ENCODE measurements at regions not wholly inside any gene's neighbourhood (a gene's known extent, or its start where the extent isn't known, plus 50 kb on each side); places are given as distances from the start of the nearest gene placed in this dataset.

DNA sequence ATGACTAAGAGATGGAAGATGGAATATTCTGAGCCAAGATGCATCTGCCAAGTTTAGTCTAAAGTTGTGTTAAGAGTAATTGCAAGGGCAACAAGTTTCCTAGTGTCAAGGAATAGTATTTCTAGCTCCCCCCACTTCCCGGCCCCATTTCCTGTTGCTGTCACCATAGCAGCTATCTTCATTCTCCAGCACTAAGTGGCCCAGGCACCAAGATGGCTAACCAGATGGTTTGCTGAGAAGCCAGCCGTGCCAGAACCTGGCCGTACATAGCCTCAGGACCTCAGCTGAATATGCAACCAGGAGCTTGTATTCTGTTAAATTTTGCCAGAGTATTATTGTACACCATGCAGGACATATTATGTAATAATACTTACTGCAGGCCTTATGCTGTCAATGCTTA is 108.8 kb upstream of the UMPS start:
- Histone ChIP-seq H3K79me2 (ENCODE audit: control insufficient read depth in 1 of 2, insufficient read depth in 2 of 2, low read length in 2 of 2) (no peaks in the 10 kb centered on the region), H3K4me1 (replicated peaks in 1 of 4; ENCODE audit: control insufficient read depth in 3 of 4, insufficient read depth in 4 of 4, low read length in 3 of 4) (no peaks in the 10 kb centered on the region), H2BK5ac (ENCODE audit: low read depth, low read length) (no peak overlapping the region), H3K23me2 (ENCODE audit: low read depth, low read length) (no peaks in the 10 kb centered on the region), H4K91ac (replicated peaks; ENCODE audit: insufficient read length, low read length) (no peak overlapping the region), H3K27me3 (replicated peaks in 1 of 4; ENCODE audit: control insufficient read depth in 3 of 4, extremely low read depth in 1 of 4, insufficient read depth in 3 of 4, low read length in 3 of 4) (no peaks in the 10 kb centered on the region), H3K56ac (replicated peaks; ENCODE audit: insufficient read length, low read depth, low read length) (no peak overlapping the region), H3K4me2 (ENCODE audit: insufficient read depth in 1 of 2, low read depth in 2 of 2, low read length in 2 of 2) (no peak overlapping the region), H3K18ac (ENCODE audit: extremely low read depth, low read length) (no peak overlapping the region), H2BK12ac (ENCODE audit: low read depth, low read length) (no peak overlapping the region), H3K4ac (replicated peaks; ENCODE audit: insufficient read length, low read depth, low read length) (no peak overlapping the region), H2BK20ac (ENCODE audit: low read length) (no peak overlapping the region), H3K23ac (ENCODE audit: insufficient read length) (no peak overlapping the region), H2AFZ (ENCODE audit: low read length) (no peak overlapping the region), H3K27ac (ENCODE audit: low read depth, low read length) (no peak overlapping the region), H3K14ac (ENCODE audit: insufficient read length) (no peak overlapping the region), H3K9me3 (ENCODE audit: insufficient read depth in 2 of 2, low read depth in 1 of 2, low read length in 1 of 2) (no peaks in the 10 kb centered on the region), H2BK120ac (replicated peaks; ENCODE audit: low read depth, low read length) (no peak overlapping the region), H2AK5ac (ENCODE audit: low read depth, low read length) (no peak overlapping the region), H3K4me3 (ENCODE audit: extremely low read depth in 1 of 4, insufficient read depth in 2 of 4, low read depth in 3 of 4, low read length in 4 of 4) (no peak overlapping the region), H3K9ac (replicated peaks in 1 of 4; ENCODE audit: extremely low read depth in 1 of 4, low read depth in 3 of 4, low read length in 3 of 4) (no peak overlapping the region), H4K5ac (ENCODE audit: insufficient read length, low read depth, low read length) (no peak overlapping the region), H4K8ac (ENCODE audit: extremely low read depth, insufficient read depth, low read length) (no peak overlapping the region), H4K20me1 (replicated peaks in 1 of 2; ENCODE audit: control insufficient read depth in 1 of 2, insufficient read depth in 2 of 2, low read length in 2 of 2) (no peaks in the 10 kb centered on the region), H3K36me3 (ENCODE audit: control insufficient read depth in 2 of 4, insufficient read depth in 4 of 4, low read length in 3 of 4) (no peaks in the 10 kb centered on the region), H3K79me1 (ENCODE audit: low read depth, low read length) (no peaks in the 10 kb centered on the region), H2BK15ac (ENCODE audit: low read length) (no peak overlapping the region; the same call in 1 of the 2 replicates)
- DNase-seq (ENCODE audit: low read depth in 1 of 2, low spot score in 2 of 2) (no peak), FAIRE-seq (no peak)
- TF ChIP-seq RAD21 (IDR thresholded peaks at IDR 0.05 in 1 of 2, conservative IDR thresholded peaks at IDR 0.05 in 1 of 2; ENCODE audit: low read depth in 2 of 2, low read length in 2 of 2), result no peak
- no peak for TF ChIP-seq SAP30 (IDR thresholded peaks at IDR 0.05; ENCODE audit: insufficient read depth, insufficient replicate concordance, low read length)
- no peak for TF ChIP-seq SIN3A (conservative IDR thresholded peaks at IDR 0.05 in 1 of 2, IDR thresholded peaks at IDR 0.05 in 1 of 2; ENCODE audit: low read depth in 1 of 2, low read length in 2 of 2)
- TF ChIP-seq KDM4A (IDR thresholded peaks at IDR 0.05; ENCODE audit: low read depth, low read length, severe bottlenecking), result no peak
- TF ChIP-seq NANOG (IDR thresholded peaks at IDR 0.05; ENCODE audit: insufficient read depth, low read depth, low read length, poor library complexity, severe bottlenecking), result no peak
- no peak for TF ChIP-seq TEAD4 (IDR thresholded peaks at IDR 0.05; ENCODE audit: low read depth, low read length)
- ChIA-PET POLR2A (ENCODE audit: partially characterized antibody) (no interaction called here), CTCF (ENCODE audit: partially characterized antibody) (no interaction called here)
- 69% methylated on average over 3 of the region's 3 CpGs; no CpG with 5 or more reads in 1 of the 2 experiments for WGBS, 2 experiments (ENCODE audit: extremely low coverage in 1 of 2, insufficient coverage in 1 of 2, insufficient read length in 1 of 2, insufficient replicate concordance in 2 of 2, low coverage in 1 of 2, low lambda C conversion rate in 2 of 2, missing lambda C conversion rate in 1 of 2)
